ENCODE measurements at regions not wholly inside any gene's neighbourhood (a gene's known extent, or its start where the extent isn't known, plus 50 kb on each side); places are given as distances from the start of the nearest gene placed in this dataset.

DNA sequence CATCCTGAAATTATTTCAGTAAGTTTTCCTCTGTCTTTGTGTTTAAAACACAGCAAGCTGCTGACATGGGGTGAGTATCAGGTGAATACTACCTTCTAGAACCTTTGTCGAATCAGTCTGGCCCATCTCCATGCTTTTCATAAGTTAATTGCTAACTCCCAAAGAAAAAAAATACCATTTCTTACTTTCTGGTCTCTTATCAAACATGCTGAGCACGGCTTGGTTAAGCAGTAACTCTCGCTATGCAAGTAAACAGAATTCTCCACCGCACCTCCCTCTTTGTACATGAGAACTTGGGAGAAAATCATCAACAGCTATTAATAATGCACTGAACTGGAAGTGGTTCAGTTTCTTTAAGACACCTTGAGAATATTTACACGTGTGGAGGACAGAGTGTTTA lies 88.6 kb downstream of the FGF9 start:
- no peak overlapping the region for H2BK5ac ChIP-seq (ENCODE audit: low read depth, low read length, poor library complexity, severe bottlenecking)
- intact Hi-C loops (cut with micrococcal nuclease) = no loop called here
- no peaks in the 10 kb centered on the region for H3K79me1 ChIP-seq (ENCODE audit: low read depth in 1 of 2, low read length in 2 of 2)
- in situ Hi-C loops (cut with MboI; ENCODE audit: low sequenced_read_pairs) = no loop called here
- BruUV-seq (replicated peaks) = no TSS peak
- H3K56ac ChIP-seq (ENCODE audit: extremely low read depth, insufficient read depth, low read length) = no peak overlapping the region
- H2BK120ac ChIP-seq (ENCODE audit: low read depth, low read length) = no peak overlapping the region
- TF ChIP-seq RCOR1 (IDR thresholded peaks at IDR 0.05; ENCODE audit: insufficient replicate concordance, low read length) (no peak), RFX5 (IDR thresholded peaks at IDR 0.05; ENCODE audit: low read depth, low read length) (no peak), SMC3 (IDR thresholded peaks at IDR 0.05; ENCODE audit: low read depth, low read length) (no peak), BHLHE40 (IDR thresholded peaks at IDR 0.05; ENCODE audit: low read depth, low read length) (no peak), FOS (IDR thresholded peaks at IDR 0.05; ENCODE audit: low read depth, low read length) (no peak), RAD21 (IDR thresholded peaks at IDR 0.05; ENCODE audit: low read length) (no peak), CEBPB (IDR thresholded peaks at IDR 0.05; ENCODE audit: low read depth, low read length) (no peak), CHD1 (IDR thresholded peaks at IDR 0.05; ENCODE audit: low read depth, low read length) (no peak), NFE2L2 (IDR thresholded peaks at IDR 0.05; ENCODE audit: low read depth, low read length) (no peak)
- TF ChIP-seq, protein P1, sequence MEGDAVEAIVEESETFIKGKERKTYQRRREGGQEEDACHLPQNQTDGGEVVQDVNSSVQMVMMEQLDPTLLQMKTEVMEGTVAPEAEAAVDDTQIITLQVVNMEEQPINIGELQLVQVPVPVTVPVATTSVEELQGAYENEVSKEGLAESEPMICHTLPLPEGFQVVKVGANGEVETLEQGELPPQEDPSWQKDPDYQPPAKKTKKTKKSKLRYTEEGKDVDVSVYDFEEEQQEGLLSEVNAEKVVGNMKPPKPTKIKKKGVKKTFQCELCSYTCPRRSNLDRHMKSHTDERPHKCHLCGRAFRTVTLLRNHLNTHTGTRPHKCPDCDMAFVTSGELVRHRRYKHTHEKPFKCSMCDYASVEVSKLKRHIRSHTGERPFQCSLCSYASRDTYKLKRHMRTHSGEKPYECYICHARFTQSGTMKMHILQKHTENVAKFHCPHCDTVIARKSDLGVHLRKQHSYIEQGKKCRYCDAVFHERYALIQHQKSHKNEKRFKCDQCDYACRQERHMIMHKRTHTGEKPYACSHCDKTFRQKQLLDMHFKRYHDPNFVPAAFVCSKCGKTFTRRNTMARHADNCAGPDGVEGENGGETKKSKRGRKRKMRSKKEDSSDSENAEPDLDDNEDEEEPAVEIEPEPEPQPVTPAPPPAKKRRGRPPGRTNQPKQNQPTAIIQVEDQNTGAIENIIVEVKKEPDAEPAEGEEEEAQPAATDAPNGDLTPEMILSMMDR (conservative IDR thresholded peaks at IDR 0.05; ENCODE audit: low read depth, low read length) = no peak
- TF ChIP-seq, protein P2, sequence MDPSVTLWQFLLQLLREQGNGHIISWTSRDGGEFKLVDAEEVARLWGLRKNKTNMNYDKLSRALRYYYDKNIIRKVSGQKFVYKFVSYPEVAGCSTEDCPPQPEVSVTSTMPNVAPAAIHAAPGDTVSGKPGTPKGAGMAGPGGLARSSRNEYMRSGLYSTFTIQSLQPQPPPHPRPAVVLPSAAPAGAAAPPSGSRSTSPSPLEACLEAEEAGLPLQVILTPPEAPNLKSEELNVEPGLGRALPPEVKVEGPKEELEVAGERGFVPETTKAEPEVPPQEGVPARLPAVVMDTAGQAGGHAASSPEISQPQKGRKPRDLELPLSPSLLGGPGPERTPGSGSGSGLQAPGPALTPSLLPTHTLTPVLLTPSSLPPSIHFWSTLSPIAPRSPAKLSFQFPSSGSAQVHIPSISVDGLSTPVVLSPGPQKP (IDR thresholded peaks at IDR 0.05; ENCODE audit: borderline replicate concordance, low read depth, low read length) = no peak
- TF ChIP-seq, protein P3, sequence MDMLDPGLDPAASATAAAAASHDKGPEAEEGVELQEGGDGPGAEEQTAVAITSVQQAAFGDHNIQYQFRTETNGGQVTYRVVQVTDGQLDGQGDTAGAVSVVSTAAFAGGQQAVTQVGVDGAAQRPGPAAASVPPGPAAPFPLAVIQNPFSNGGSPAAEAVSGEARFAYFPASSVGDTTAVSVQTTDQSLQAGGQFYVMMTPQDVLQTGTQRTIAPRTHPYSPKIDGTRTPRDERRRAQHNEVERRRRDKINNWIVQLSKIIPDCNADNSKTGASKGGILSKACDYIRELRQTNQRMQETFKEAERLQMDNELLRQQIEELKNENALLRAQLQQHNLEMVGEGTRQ (IDR thresholded peaks at IDR 0.05; ENCODE audit: low read depth, low read length) = no peak
- H4K91ac ChIP-seq (ENCODE audit: insufficient read depth, low read depth, low read length) = no peak overlapping the region
- H3K4ac ChIP-seq (ENCODE audit: low read depth, low read length) = no peak overlapping the region
- no peaks in the 10 kb centered on the region for H3K9me1 ChIP-seq (ENCODE audit: insufficient read depth, low read length)
- DNase-seq (no peak), ATAC-seq (ENCODE audit: low read depth) (no peak)
- no peak overlapping the region for H3K14ac ChIP-seq (replicated peaks; ENCODE audit: low read depth, low read length)
- no peak overlapping the region for H2BK20ac ChIP-seq (ENCODE audit: low read depth, low read length)
- H2AFZ ChIP-seq (replicated peaks; ENCODE audit: low read length, poor library complexity) = no peak overlapping the region
- no peak overlapping the region for H3K27ac ChIP-seq (ENCODE audit: insufficient read depth, low read length)
- no peaks in the 10 kb centered on the region for H4K20me1 ChIP-seq (ENCODE audit: insufficient read depth, low read length)
- WGBS, 2 experiments (ENCODE audit: extremely low coverage in 2 of 2, insufficient read length in 1 of 2) = no CpG with 5 or more reads among the region's 5 CpGs
- no peak overlapping the region for H4K5ac ChIP-seq (ENCODE audit: low read depth, low read length)
- no peaks in the 10 kb centered on the region for H3K4me1 ChIP-seq (ENCODE audit: control insufficient read depth, insufficient read depth, low read length)
- no peak overlapping the region for H3K18ac ChIP-seq (ENCODE audit: low read depth, low read length)
- H2BK15ac ChIP-seq (ENCODE audit: low read depth, low read length) = no peak overlapping the region
- no peak overlapping the region for H3K4me2 ChIP-seq (ENCODE audit: low read depth, low read length)
- no peaks in the 10 kb centered on the region for H3K9me3 ChIP-seq (ENCODE audit: control insufficient read depth, insufficient read depth, low read length)
- no peaks in the 10 kb centered on the region; the same call in 1 of the 2 replicates for H3K27me3 ChIP-seq (ENCODE audit: control insufficient read depth, insufficient read depth, low read length)
- no peak overlapping the region for H3K4me3 ChIP-seq (ENCODE audit: insufficient read depth, low read depth, low read length)
- ChIA-PET POLR2A (ENCODE audit: unreplicated experiment) (no interaction called here), CTCF (interaction anchor here (0.6 to 0.7 kb wide), 2 partner anchors 12 to 106 kb away, joined by 3 read pairs; no protein-coding TSS in a partner anchor)
- no peak overlapping the region for H3K9ac ChIP-seq (ENCODE audit: low read depth, low read length)
- no peak overlapping the region for H2AK5ac ChIP-seq (ENCODE audit: low read depth, low read length)
- no peak overlapping the region for H3K23ac ChIP-seq (ENCODE audit: low read depth, low read length)
- H2AK9ac ChIP-seq (replicated peaks; ENCODE audit: low read depth, low read length, poor library complexity) = no peak overlapping the region
- no peaks in the 10 kb centered on the region for H3K36me3 ChIP-seq (ENCODE audit: control insufficient read depth, insufficient read depth, low read length)
- dilution Hi-C loops (cut with HindIII; ENCODE audit: low sequenced_read_pairs, unreplicated experiment) = no loop called here
- no peak overlapping the region for H4K8ac ChIP-seq (ENCODE audit: low read depth in 2 of 2, low read length in 2 of 2)
